Trophoblast cell (in vitro differentiated cells and primary cell): ENCODE measurements at regions not wholly inside any gene's neighbourhood (a gene's known extent, or its start where the extent isn't known, plus 50 kb on each side); places are given as distances from the start of the nearest gene placed in this dataset.

Experiments used
- DNase-seq, 2 donors: peaks; one replicate each; pipeline ENCODE4 v3.0.0-alpha.2; 2016
- H2AFZ ChIP-seq: 2 replicates; pipeline ENCODE4 v1.6.1; 2013; ENCODE audit warnings: low read length, moderate library complexity, mild to moderate bottlenecking; ENCODE audit not compliant: insufficient read depth, poor library complexity
- H2AK5ac ChIP-seq: 2 replicates; pipeline ENCODE4 v1.6.1; 2013; ENCODE audit warnings: mild to moderate bottlenecking, low read length
- H2BK120ac ChIP-seq: 2 replicates; pipeline ENCODE4 v1.6.1; 2013; ENCODE audit warnings: low read length, mild to moderate bottlenecking, moderate library complexity; ENCODE audit not compliant: insufficient read depth, poor library complexity
- H2BK12ac ChIP-seq: 2 replicates; pipeline ENCODE4 v1.6.1; 2013; ENCODE audit warnings: mild to moderate bottlenecking, low read length, moderate library complexity
- H2BK5ac ChIP-seq: 2 replicates; pipeline ENCODE4 v1.6.1; 2013; ENCODE audit warnings: low read length, low read depth, moderate library complexity, mild to moderate bottlenecking; ENCODE audit not compliant: poor library complexity
- H3K14ac ChIP-seq: 2 replicates; pipeline ENCODE4 v1.6.1; 2013; ENCODE audit warnings: mild to moderate bottlenecking, low read length
- H3K18ac ChIP-seq: 2 replicates; pipeline ENCODE4 v1.6.1; 2013; ENCODE audit warnings: mild to moderate bottlenecking, low read length
- H3K23ac ChIP-seq: 2 replicates; pipeline ENCODE4 v1.6.1; 2013; ENCODE audit warnings: low read length
- H3K27ac ChIP-seq: 2 replicates; pipeline ENCODE4 v1.5.1; 2013; ENCODE audit warnings: low read depth, mild to moderate bottlenecking, inconsistent platforms, low read length, moderate library complexity
- H3K27me3 ChIP-seq: 2 replicates; pipeline ENCODE4 v1.6.1; 2013; ENCODE audit warnings: inconsistent platforms, mild to moderate bottlenecking, low read length, moderate library complexity; ENCODE audit not compliant: insufficient read depth
- H3K36me3 ChIP-seq, 2 experiments: 1 replicate in 1 of 2; 2 replicates in 1 of 2; pipeline ENCODE4 v1.6.1; 2013; ENCODE audit warnings: low read length in 2 of 2, mild to moderate bottlenecking in 2 of 2, moderate library complexity in 1 of 2; ENCODE audit not compliant: insufficient read depth in 2 of 2, control insufficient read depth in 1 of 2
- H3K4ac ChIP-seq: 2 replicates; pipeline ENCODE4 v1.6.1; 2013; ENCODE audit warnings: low read depth, mild to moderate bottlenecking, low read length, moderate library complexity
- H3K4me1 ChIP-seq, 2 experiments: 1 replicate in 1 of 2; 2 replicates in 1 of 2; pipeline ENCODE4 v1.6.1; 2013; ENCODE audit warnings: low read length in 2 of 2, mild to moderate bottlenecking in 2 of 2, moderate library complexity in 1 of 2; ENCODE audit not compliant: insufficient read depth in 2 of 2, control insufficient read depth in 1 of 2
- H3K4me2 ChIP-seq: 2 replicates; pipeline ENCODE4 v1.6.1; 2013; ENCODE audit warnings: inconsistent platforms, mild to moderate bottlenecking, low read length, moderate library complexity
- H3K4me3 ChIP-seq: 2 replicates; pipeline ENCODE4 v1.5.1; 2013; ENCODE audit warnings: mild to moderate bottlenecking, low read depth, low read length, inconsistent platforms
- H3K79me1 ChIP-seq: one replicate; pipeline ENCODE4 v1.6.1; 2013; ENCODE audit warnings: low read length
- H3K79me2 ChIP-seq: 2 replicates; pipeline ENCODE4 v1.6.1; 2013; ENCODE audit warnings: low read length, mild to moderate bottlenecking; ENCODE audit not compliant: control insufficient read depth, insufficient read depth, poor library complexity
- H3K9ac ChIP-seq: 2 replicates; pipeline ENCODE4 v1.6.1; 2013; ENCODE audit warnings: mild to moderate bottlenecking, low read length
- H3K9me3 ChIP-seq: 2 replicates; pipeline ENCODE4 v1.6.1; 2013; ENCODE audit warnings: low read depth, mild to moderate bottlenecking, control low read depth, inconsistent platforms, low read length; ENCODE audit not compliant: insufficient read depth
- H4K12ac ChIP-seq: 2 replicates; pipeline ENCODE4 v1.6.1; 2013; ENCODE audit warnings: low read depth, mild to moderate bottlenecking, low read length, moderate library complexity
- H4K8ac ChIP-seq: 2 replicates; pipeline ENCODE4 v1.6.1; 2013; ENCODE audit warnings: low read depth, mild to moderate bottlenecking, low read length, moderate library complexity
- H4K91ac ChIP-seq: one replicate; pipeline ENCODE4 v1.6.1; 2013; ENCODE audit warnings: low read depth, mild to moderate bottlenecking, low read length, moderate library complexity
- WGBS: extraction: QIAGEN DNeasy Blood & Tissue Kit; methylation state at CpG from one replicate; pipeline ENCODE4 v1.1.7; 2013; ENCODE audit warnings: missing lambda C conversion rate; ENCODE audit not compliant: insufficient read length, insufficient coverage; ENCODE audit errors: extremely low coverage; 5-methylcytosine and 5-hydroxymethylcytosine counted together

- Histone ChIP-seq H3K4me2 (no peak overlapping the region), H2BK12ac (no peak overlapping the region), H2BK120ac (no peak overlapping the region), H2AFZ (no peak overlapping the region), H3K9me3 (no peaks in the 10 kb centered on the region), H3K14ac (no peak overlapping the region), H3K27ac (no peak overlapping the region), H3K4me3 (no peak overlapping the region), H3K79me2 (no peaks in the 10 kb centered on the region), H3K4ac (no peak overlapping the region), H2AK5ac (no peak overlapping the region), H3K79me1 (no peaks in the 10 kb centered on the region), H3K27me3 (no peaks in the 10 kb centered on the region), H3K23ac (no peak overlapping the region), H3K36me3 (no peaks in the 10 kb centered on the region), H3K18ac (no peak overlapping the region), H3K4me1 (no peaks in the 10 kb centered on the region), H3K9ac (no peak overlapping the region), H4K12ac (no peak overlapping the region), H4K91ac (no peak overlapping the region), H2BK5ac (no peak overlapping the region), H4K8ac (no peak overlapping the region)
- no peak for DNase-seq
- no CpG with 5 or more reads among the region's 2 CpGs for whole genome bisulfite sequencing
Measured at GRCh38 chr5:156019130-156019529, 307.8 kb upstream of the SGCD start.

DNA sequence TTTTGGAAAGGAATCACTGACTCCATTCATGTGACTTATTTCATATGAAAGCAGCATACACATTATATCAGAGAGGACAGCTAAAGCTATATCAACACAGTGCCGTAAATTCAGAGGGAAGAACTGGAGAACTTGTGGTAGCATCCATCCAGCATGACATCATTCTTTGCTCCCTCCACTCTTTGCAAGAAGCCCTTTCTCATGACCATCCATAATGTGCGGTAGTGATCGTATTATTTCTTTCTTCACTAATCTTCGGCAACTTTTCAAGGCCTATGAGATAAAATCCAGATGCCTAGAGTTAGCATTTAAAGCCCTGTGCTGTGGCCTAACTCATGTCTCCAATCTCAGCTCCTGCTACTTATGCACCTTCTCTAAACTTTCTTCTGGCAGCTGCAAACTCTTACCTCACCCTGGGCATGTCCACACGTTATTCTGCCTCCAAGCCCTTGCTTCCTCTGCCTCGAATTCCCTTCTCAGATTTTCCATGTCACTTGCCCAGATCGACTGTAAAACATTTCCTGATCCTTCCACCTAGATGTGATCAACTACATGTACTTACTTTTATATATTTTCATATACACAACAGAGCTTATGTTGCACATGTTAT, 307.3 kb upstream of the SGCD start:
- Histone ChIP-seq H3K23ac (no peak overlapping the region), H3K4me2 (no peak overlapping the region), H4K8ac (no peak overlapping the region), H2BK5ac (no peak overlapping the region), H4K12ac (no peak overlapping the region), H3K18ac (no peak overlapping the region), H2AK5ac (no peak overlapping the region), H3K27me3 (no peaks in the 10 kb centered on the region), H3K79me1 (no peaks in the 10 kb centered on the region), H2AFZ (no peak overlapping the region), H3K14ac (no peak overlapping the region), H3K4me1 (no peaks in the 10 kb centered on the region), H3K79me2 (no peaks in the 10 kb centered on the region), H4K91ac (no peak overlapping the region), H2BK12ac (no peak overlapping the region), H3K27ac (no peak overlapping the region), H3K4me3 (no peak overlapping the region), H2BK120ac (no peak overlapping the region), H3K4ac (no peak overlapping the region), H3K9me3 (no peaks in the 10 kb centered on the region), H3K36me3 (no peaks in the 10 kb centered on the region), H3K9ac (no peak overlapping the region)
- WGBS = no CpG with 5 or more reads among the region's 7 CpGs
- DNase-seq = no peak

GRCh38 chr5:156020647-156021046, 306.3 kb upstream of the SGCD start:
- no peaks in the 10 kb centered on the region for H3K4me1 ChIP-seq
- H4K91ac ChIP-seq = no peak overlapping the region
- H2AFZ ChIP-seq = no peak overlapping the region
- H2BK120ac ChIP-seq = no peak overlapping the region
- no peak overlapping the region for H3K14ac ChIP-seq
- H3K27me3 ChIP-seq = no peaks in the 10 kb centered on the region
- H3K36me3 ChIP-seq = no peaks in the 10 kb centered on the region
- WGBS = no CpG with 5 or more reads among the region's 3 CpGs
- H3K9me3 ChIP-seq = no peaks in the 10 kb centered on the region
- no peak overlapping the region for H2AK5ac ChIP-seq
- no peak overlapping the region for H3K4me3 ChIP-seq
- no peak overlapping the region for H4K12ac ChIP-seq
- no peak overlapping the region for H3K9ac ChIP-seq
- no peaks in the 10 kb centered on the region for H3K79me2 ChIP-seq
- no peak overlapping the region for H3K18ac ChIP-seq
- no peak overlapping the region for H2BK5ac ChIP-seq
- no peak overlapping the region for H2BK12ac ChIP-seq
- H3K79me1 ChIP-seq = no peaks in the 10 kb centered on the region
- H3K23ac ChIP-seq = no peak overlapping the region
- DNase-seq = no peak
- H4K8ac ChIP-seq = no peak overlapping the region
- H3K4me2 ChIP-seq = no peak overlapping the region
- no peak overlapping the region for H3K27ac ChIP-seq
- no peak overlapping the region for H3K4ac ChIP-seq

- H3K36me3 ChIP-seq = no peaks in the 10 kb centered on the region
- WGBS = no CpG with 5 or more reads among the region's 1 CpG
- no peak overlapping the region for H3K4ac ChIP-seq
- DNase-seq = no peak
- no peak overlapping the region for H3K9ac ChIP-seq
- H3K27me3 ChIP-seq = no peaks in the 10 kb centered on the region
- H3K79me2 ChIP-seq = no peaks in the 10 kb centered on the region
- no peak overlapping the region for H4K91ac ChIP-seq
- H3K18ac ChIP-seq = no peak overlapping the region
- no peaks in the 10 kb centered on the region for H3K79me1 ChIP-seq
- H3K14ac ChIP-seq = no peak overlapping the region
- no peaks in the 10 kb centered on the region for H3K4me1 ChIP-seq
- H3K4me2 ChIP-seq = no peak overlapping the region
- H2AFZ ChIP-seq = no peak overlapping the region
- no peak overlapping the region for H4K12ac ChIP-seq
- H3K27ac ChIP-seq = no peak overlapping the region
- H2BK5ac ChIP-seq = no peak overlapping the region
- H2BK120ac ChIP-seq = no peak overlapping the region
- no peak overlapping the region for H3K23ac ChIP-seq
- no peak overlapping the region for H4K8ac ChIP-seq
- H2AK5ac ChIP-seq = no peak overlapping the region
- H3K9me3 ChIP-seq = no peaks in the 10 kb centered on the region
- H3K4me3 ChIP-seq = no peak overlapping the region
- no peak overlapping the region for H2BK12ac ChIP-seq
Measured at GRCh38 chr5:156021866-156022265, 305.1 kb upstream of the SGCD start.
